HG03097 (cell line): ENCODE measurements at regions not wholly inside any gene's neighbourhood (a gene's known extent, or its start where the extent isn't known, plus 50 kb on each side); places are given as distances from the start of the nearest gene placed in this dataset.
"Not testable (repeated sequence)": the region's sequence is repeated elsewhere in the genome, so short reads cannot be mapped to it uniquely, and the experiment has no call there.

Experiments used
- ATAC-seq: cut with Tn5 transposase; IDR thresholded peaks from one replicate; pipeline ENCODE4 v1.9.1; 2021; ENCODE audit not compliant: unreplicated experiment, low FRiP score

DNA sequence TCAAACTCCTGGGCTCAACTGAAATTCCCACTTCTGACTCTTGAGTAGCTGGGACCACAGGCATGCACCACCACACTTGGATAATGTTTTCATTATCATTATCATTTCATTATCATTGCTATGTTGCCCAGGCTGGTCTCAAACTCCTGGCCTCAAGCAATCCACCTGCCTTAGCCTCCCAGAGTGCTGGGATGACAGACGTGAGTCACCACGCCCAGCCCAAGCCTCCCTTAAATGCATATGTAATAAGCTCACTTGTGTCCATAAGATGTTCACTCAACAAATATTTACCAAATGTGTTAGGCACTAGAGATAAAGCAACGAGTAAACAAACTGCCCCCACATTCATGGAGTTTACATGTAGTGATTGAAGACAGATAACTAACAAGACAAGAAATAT lies 295.7 kb downstream of the GOLGA6L6 start:
- ATAC-seq: not testable (repeated sequence)

DNA sequence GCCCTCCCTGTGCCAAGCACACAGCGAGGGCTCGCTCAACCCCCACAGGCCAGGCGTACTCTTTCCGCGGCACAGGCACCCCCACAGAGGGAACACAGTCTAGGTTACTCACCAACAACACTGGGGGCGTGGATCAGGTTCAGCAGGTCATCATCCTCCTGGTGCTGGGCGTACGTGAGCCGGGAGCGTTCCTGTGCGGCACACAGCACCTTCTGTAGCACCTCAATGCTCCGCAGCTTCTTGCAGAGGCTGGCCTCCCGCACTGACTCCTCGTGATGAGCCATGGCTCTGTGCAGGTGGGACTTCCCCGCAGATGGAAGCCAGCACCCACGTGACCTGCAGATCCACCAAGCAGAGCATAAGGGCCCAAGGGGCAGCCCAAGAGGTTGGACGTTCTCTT lies 296.8 kb downstream of the GOLGA6L6 start:
- not testable (repeated sequence) for ATAC-seq

DNA sequence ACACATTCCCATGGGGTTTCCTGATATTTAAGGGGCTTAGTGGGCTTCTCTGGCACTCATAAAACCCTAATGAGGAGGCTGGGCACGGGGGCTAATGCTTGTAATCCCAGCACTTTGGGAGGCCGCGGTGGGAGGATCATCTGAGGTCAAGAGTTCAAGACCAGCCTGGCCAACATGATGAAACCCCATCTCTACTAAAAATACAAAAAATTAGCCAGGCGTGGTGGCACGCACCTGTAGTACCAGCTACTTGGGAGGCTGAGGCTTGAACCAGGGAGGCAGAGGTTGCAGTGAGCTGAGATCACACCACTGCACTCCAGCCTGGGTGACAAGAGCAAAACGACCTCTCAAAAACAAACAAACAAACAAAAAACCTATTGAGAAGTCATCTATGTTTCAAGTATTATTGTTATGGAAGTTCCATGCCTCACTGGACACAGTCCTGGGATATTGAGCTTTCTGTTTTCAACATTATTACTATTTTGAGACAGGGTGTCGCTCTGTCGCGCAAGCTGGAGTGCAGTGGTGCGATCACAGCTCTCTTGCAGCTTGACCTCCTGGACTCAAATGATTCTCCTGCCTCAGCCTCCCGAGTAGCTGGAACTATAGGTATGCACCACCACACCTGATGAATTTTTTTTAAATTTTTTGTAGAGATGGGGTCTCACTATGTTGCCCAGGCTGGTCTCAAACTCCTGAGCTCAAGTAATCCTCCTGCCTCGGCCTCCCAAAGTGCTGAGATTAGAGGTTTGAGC lies 297.9 kb downstream of the GOLGA6L6 start:
- ATAC-seq: not testable (repeated sequence)

DNA sequence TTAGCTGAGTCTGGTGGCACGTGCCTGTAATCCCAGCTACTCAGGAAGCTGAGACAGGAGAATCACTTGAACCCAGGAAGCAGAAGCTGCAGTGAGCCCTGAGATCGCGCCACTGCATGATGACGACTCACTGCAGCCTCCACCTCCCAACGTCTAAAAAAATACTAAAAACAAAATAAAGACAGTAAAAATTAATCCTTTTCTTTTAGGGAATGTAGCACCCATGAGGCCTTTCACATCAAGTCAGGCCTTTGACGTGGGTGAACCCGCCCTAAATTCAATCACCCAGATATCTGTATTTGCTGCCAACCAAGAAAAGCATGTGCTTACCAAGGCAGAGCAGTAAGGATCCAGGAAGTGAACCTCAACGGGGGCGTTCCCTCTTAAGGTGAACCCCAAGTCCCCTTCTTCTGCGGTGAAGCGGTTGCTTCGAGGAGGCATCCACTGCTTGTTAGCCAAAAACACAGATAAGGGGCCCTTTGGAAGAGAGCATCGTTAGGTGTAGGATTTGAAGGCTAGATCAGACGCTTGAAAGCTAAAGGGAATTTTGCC lies 301.2 kb downstream of the GOLGA6L6 start:
- not testable (repeated sequence) for ATAC-seq

DNA sequence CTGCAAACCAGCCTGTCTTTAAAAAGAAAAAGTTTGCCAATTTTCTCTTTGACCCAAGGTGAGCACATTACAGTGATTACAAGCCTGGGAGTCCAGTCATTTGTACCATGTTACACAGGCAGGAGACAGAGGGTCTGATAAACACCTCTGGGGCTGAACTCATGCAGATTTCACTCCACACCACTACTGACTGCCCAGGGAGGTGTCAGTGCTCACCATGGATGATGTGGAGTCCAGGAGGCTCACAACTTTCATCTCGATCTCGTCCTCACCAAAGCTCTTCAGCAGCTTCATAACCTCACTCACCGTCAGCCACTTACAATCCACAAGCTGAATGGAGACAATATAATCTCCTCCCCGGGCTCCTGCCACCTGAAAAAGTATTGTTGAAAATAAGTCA lies 302.4 kb downstream of the GOLGA6L6 start:
- ATAC-seq: not testable (repeated sequence)

DNA sequence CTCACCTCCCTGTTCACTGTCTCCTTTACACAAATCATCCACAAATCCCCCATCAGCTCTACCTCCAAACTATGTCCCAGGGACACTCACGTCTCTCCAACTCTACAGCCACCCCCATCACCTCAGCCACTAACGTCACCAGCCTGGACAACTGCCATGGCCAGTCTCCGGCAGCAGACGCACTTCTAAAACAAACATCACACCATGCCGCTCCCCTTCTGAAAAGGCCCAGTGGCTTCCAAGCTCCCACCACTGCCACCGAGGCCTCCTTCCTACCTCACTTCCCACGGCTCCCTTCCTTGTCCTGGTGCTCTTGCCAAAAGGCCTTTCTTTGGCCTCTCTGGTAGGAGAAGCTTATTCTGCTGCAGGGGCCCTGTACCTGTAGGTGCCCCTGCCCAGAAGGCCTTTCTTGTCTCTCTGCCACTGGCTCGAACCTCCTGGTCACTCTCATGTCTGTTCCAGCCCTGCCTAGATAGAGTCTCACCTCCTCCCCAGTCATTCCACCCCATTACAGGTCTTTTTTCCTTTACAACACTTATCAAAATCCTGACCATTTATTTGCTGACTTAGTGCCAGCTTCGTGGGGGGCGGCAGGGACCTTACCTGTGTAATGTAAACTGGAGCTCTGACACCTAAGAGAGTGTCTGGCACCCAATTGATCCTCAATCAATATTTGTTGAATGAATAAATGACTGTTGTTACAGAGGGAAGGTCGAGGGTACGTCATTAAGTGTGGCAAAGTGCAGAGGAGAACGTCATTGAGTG lies 304.2 kb downstream of the GOLGA6L6 start:
- ATAC-seq: not testable (repeated sequence)

DNA sequence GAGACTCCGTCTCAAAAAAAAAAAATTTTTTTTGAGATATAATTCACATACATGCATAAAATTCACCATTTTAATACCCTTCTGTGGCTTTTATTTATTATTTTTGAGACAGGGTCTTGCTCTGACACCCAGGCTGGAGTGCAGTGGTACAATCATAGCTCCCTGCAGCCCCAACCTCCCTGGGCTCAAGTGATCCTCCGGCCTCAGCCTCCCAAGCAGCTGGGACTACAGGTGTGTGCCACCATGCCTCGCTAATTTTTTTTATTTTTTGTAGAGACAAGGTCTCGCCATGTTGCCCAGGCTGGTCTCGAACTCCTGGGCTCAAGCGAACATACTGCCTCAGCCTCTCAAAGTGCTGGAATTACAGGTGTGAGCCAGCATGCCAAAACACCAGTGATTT lies 305.9 kb downstream of the GOLGA6L6 start:
- ATAC-seq: not testable (repeated sequence)

DNA sequence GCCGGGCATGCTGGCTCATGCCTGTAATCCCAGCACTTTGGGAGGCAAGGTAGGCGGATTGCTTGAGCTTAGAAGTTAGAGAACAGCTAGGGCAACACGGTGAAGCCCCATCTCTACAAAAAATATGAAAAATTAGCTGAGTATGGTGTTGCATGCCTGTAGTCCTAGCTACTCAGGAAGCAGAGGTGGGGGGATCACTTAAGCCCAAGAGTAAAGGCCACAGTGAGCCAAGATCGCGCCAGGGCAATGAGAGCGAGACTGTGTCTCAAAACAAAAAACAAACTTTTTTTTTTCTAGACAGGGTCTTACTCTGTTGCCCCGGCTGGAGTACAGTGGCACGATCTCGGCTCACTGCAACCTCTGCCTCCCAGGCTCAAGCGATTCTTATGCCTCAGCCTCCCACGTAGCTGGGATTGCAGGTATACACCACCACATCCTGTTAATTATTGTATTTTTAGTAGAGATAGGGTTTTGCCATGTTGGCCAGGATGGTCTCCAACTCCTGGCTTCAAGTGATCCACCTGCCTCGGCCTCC lies 307.5 kb downstream of the GOLGA6L6 start:
- not testable (repeated sequence) for ATAC-seq

DNA sequence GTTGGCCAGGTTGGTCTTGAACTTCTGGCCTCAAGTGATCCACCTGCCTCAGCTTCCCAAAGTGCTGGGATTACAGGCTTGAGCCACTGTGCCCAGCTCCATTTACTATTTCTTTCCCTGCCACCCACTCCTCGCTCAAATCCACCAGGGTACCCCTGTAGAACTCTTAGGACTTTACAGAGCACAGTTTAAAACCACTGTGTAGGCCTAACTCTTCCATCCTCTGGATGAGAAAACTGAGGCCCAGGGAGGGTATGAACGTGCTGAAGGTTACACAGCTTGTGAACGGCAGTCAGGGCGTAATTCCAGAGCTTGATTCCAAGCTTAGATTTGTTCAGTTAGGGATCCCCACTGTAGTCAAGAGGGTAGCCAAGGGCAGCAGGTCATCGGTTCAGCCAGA lies 309.1 kb downstream of the GOLGA6L6 start:
- ATAC-seq: not testable (repeated sequence)

DNA sequence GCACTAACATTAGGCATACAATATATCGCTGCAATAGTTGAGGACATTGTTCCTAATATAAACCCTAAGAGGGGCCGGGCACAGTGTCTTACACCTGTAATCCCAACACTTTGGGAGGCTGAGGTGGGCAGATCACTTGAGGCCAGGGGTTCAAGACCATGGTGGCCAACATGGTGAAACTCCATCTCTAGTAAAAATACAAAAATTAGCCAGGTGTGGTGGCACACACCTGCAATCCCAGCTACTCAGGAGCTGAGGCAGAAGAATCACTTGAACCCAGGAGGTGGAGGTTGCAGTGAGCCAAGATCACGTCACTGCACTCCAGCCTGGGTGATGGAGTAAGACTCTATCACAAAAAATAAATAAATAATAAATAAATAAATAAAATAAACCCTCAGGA lies 310.9 kb downstream of the GOLGA6L6 start:
- not testable (repeated sequence) for ATAC-seq

DNA sequence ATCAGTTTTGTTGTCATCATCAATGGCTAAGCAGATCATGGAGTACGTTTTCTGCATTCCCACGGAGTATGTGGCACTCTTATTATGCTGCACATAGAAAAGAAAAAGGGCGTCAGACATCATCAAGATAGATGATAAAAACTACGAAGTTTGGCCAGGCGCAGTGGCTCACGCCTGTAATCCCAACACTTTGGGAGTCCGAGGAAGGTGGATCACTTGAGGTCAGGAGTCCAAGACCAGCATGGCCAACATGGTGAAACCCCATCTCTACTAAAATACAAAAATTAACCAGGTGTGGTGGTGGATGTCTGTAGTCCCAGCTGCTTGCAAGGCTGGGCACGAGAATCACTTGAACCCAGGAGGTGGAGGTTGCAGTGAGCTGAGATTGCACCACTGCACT lies 312.8 kb downstream of the GOLGA6L6 start:
- not testable (repeated sequence) for ATAC-seq

DNA sequence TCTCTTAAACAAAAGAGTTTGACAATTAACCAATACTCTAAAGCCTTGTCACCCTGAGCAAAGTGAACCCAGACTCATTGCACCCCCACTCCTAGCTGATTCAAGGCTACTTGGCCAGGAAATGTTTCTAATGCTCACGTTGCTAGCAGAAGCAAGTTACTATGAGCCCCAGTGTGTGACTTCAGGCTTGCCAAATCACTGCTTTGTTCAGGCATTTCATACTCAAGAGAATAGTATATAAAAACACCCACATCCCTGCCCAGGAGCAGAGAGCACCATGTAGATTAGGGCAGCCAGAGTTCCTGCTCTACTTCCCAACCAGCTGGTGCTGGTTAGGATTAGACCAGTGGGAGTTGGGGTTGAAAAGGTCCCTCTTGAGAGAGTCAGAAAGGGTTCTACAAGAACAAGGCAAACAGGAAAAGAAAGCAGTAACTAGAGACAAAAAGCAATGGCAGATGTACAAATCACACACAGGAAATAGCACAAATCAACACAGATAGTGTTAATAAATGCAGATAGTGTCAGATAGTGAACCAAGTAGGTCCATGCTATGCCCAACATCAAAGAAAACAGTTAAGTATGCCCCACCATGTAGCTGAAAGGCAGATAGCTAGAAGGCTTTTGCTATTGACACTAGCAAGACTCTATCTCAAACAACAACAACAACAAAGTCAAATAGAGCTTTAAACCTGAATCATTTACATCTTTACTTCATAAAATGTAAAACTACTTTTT lies 314.3 kb downstream of the GOLGA6L6 start:
- ATAC-seq: not testable (repeated sequence)

DNA sequence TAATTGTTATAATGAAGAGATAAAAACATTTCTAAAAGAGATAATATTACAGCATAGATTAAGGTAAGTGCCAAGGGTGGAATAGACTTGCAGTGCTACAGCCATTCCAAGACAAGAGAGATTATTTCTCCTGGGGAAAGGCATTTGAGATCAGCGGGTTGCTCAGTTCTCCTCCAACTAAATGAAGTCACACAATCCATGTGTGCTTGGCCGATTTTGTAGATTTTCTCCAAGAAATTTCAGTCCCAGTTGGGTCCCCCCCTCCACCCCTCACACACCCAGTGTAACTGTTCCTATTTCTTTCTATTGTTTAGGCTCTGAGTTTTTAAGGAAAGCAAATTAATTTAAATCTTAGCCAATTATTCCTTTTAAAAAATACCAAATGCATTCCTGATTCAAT lies 315.1 kb downstream of the GOLGA6L6 start:
- ATAC-seq: not testable (repeated sequence)

DNA sequence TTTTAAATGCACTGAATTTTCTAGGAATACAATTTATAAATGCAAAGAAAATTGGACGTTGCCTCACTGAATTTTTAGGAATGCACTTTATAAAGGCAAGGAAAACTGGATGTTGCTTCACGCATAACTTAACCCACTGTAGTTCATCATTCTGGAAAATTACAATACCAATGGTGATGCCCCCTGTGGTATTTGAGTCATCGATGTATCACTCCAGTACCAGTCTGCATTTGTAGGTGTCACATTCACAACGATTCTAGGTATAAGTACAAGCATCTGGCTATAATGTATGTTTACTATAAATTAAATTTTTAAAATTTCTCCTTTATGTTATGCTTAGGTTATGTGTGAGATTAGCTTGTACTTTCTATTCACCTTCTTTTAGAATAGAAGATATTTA lies 320.5 kb downstream of the GOLGA6L6 start:
- ATAC-seq: not testable (repeated sequence)

DNA sequence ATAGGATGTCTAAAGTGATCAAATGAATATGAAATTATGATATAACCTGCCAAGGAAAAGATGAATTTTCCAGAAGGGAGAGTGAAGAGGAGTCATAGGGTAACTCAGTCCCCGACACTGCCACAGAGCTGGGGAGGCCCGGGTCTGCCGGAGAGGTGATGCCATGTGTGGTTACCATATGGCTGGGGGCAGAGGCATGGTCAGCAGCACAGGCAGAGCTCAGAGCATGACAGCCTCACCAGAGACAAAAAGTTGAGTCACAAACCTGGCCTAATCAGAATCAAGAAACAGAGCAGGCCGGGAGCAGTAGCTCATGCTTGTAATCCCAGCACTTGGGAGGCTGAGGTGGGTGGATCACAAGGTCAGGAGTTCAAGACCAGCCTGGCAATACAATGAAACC lies 322.4 kb downstream of the GOLGA6L6 start:
- ATAC-seq: not testable (repeated sequence)

DNA sequence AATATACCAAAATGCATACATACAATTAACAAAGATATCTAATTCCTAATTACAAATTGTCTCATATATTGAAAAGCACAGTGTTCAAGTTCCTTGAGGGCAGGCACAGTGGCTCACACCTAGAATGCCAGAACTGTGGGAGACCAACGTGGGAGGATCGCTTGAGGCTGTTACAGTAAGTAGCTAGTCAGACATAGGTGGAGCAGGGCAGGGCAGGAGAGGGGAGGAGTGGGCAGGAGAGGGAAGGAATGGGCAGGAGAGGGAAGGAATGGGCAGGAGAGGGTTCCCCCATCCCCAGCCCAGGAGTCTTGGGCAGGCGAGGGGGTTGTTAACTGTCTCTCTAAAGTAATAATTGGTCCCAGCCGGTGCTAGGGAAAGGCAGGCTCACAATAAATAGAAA lies 325.9 kb downstream of the GOLGA6L6 start:
- ATAC-seq: not testable (repeated sequence)

DNA sequence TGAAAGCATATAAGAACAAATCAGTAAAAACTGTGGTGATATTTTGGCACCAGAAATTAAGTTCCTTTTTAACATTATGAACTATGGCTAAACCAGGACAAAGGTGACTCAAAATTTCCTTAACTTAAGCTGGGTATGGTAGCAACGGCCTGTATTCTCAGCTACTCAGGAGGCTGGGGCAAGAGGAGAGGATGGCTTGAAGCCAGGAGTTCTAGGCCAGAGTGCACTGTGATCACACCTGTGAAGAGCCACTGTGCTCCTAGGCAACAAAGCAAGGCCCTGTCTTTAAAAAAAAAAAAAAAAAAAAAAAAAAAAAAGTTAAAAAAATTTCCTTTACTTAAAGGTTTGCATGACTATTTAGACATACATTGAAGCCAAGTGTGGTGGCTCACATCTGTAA lies 327.5 kb downstream of the GOLGA6L6 start:
- not testable (repeated sequence) for ATAC-seq

DNA sequence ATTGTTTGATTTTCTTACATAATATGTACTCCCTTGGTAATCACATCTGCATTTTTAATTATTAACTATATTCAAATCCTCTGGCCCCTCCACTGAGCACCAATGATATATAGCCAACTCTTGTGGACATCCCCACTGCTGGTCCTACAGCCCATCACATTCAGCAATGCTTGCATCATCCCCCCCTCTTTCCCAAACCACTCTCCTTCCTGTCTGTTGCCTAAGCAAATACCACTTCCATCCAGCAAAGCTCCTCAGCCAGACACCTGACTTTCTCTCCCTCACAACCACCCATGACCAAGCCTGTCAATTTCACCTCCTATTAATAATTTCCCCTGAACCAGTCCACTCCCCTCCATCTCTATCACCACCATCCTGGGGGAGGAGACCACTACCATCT lies 330.1 kb downstream of the GOLGA6L6 start:
- not testable (repeated sequence) for ATAC-seq

DNA sequence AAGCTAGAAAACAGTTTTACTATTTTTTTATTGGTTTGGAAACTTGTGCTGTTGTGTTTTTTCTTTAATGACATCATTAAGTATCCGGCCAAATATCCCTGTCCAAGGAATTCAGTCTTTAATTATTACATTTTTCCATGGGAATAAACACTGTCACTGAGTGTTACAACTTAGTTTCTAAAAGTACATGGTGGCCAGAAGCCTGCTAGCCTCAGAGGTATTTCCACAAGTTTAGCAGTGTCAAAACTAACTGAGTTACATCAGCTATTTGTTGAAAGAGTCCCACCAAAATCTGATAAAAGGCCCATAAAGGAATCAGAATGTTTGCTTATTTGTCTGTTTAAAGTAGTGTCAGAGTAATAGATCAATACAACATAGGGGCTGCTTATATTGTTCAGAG lies 331.6 kb downstream of the GOLGA6L6 start:
- not testable (repeated sequence) for ATAC-seq

DNA sequence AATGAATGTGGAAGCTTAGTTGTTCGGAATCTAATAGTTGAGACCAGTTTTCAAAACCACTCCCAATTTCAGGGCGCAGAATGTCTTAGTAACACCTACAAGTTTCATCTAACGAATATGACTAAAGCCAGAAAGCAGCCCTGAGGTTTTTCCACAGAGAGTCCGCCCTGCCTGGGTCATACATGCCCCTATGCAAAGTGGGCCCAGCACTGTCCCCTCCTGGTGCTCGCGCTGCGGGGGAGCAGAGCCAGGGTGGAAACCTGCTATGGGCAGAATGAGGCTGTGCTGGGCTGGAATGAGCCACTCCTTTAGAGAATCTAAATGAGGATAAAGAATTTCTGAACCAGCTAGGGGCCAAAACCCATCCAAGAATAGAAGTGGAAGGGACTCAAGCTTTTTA lies 334.0 kb downstream of the GOLGA6L6 start:
- not testable (repeated sequence) for ATAC-seq
